HEK293 (cell line): ENCODE measurements at regions not wholly inside any gene's neighbourhood (a gene's known extent, or its start where the extent isn't known, plus 50 kb on each side); places are given as distances from the start of the nearest gene placed in this dataset.

ENCODE experiments used
- CTCF ChIP-seq: fragments of 450-650 bp; formaldehyde crosslinking; IDR thresholded peaks from 2 replicates; pipeline ENCODE4 v1.5.1; 2016; ENCODE audit warnings: missing biosample characterization, missing genetic modification characterization
- ZNF561 ChIP-seq: fragments of 450-650 bp; IDR thresholded peaks from 2 replicates; pipeline ENCODE4 v1.5.1; 2018; ENCODE audit warnings: missing biosample characterization, missing genetic modification characterization, borderline replicate concordance
- ZNF596 ChIP-seq: fragments of 450-650 bp; IDR thresholded peaks from 2 replicates; pipeline ENCODE4 v1.5.0; 2018; ENCODE audit warnings: missing biosample characterization, mild to moderate bottlenecking, missing genetic modification characterization, moderate library complexity
- ZNF629 ChIP-seq: fragments of 450-650 bp; formaldehyde crosslinking; IDR thresholded peaks from 2 replicates; pipeline ENCODE4 v1.5.1; 2017; ENCODE audit warnings: missing biosample characterization, missing genetic modification characterization
- ZNF777 ChIP-seq: fragments of 450-650 bp; formaldehyde crosslinking; IDR thresholded peaks from 2 replicates; pipeline ENCODE4 v1.5.1; 2017; ENCODE audit warnings: missing biosample characterization, missing genetic modification characterization, borderline replicate concordance
- TF ChIP-seq, protein P1 (sequence below): fragments of 450-650 bp; formaldehyde crosslinking; IDR thresholded peaks from 2 replicates; pipeline ENCODE4 v1.5.1; 2016; ENCODE audit warnings: missing biosample characterization, missing genetic modification characterization, borderline replicate concordance

- TF ChIP-seq, protein P1, sequence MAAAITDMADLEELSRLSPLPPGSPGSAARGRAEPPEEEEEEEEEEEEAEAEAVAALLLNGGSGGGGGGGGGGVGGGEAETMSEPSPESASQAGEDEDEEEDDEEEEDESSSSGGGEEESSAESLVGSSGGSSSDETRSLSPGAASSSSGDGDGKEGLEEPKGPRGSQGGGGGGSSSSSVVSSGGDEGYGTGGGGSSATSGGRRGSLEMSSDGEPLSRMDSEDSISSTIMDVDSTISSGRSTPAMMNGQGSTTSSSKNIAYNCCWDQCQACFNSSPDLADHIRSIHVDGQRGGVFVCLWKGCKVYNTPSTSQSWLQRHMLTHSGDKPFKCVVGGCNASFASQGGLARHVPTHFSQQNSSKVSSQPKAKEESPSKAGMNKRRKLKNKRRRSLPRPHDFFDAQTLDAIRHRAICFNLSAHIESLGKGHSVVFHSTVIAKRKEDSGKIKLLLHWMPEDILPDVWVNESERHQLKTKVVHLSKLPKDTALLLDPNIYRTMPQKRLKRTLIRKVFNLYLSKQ, result no peak
- no peak for TF ChIP-seq CTCF (tag by site-specific recombination)
- no peak for TF ChIP-seq ZNF629 (tag by site-specific recombination)
- no peak for TF ChIP-seq ZNF561
- no peak for TF ChIP-seq ZNF596 (tag by site-specific recombination)
- TF ChIP-seq ZNF777, result no peak
Measured at GRCh38 chr16:64060631-64061030, 1061.2 kb downstream of the CDH11 start.
